ENCODE measurements at regions not wholly inside any gene's neighbourhood (a gene's known extent, or its start where the extent isn't known, plus 50 kb on each side); places are given as distances from the start of the nearest gene placed in this dataset.

DNA sequence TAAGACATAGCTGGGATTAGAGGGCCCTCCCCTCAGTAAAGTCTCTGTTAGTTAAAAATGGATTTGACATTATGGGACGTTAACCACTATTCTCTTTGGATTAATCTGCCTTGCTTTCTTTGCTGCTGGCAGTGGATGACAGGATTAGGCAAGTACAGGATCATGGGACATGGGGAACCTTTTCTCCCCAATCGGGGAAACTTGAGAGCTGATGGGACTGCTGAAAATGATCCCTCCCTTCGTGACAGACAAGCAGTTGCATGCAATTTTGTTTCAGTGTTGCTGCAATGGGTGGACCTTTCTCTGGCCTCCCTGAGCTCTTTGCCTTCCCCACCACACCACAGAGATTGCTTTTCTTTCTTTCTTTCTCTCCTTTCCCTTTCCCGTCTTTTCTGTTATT is 120.2 kb upstream of the BANK1 start:
- H3K4me2 ChIP-seq (ENCODE audit: extremely low read depth, insufficient read depth, low read length), result no peak overlapping the region
- H3K9ac ChIP-seq (ENCODE audit: insufficient read depth, low read length), result no peak overlapping the region
- no peaks in the 10 kb centered on the region for H3K27me3 ChIP-seq (ENCODE audit: control insufficient read depth, insufficient read depth, low read length)
- no peaks in the 10 kb centered on the region for H3K79me2 ChIP-seq (ENCODE audit: control insufficient read depth, insufficient read depth, low read length)
- H2AFZ ChIP-seq (ENCODE audit: low read length), result no peak overlapping the region
- no peak overlapping the region for H3K4me3 ChIP-seq (replicated peaks in 1 of 4; ENCODE audit: control extremely low read depth in 1 of 4, insufficient read depth in 1 of 4, low read depth in 3 of 4, low read length in 4 of 4)
- no peaks in the 10 kb centered on the region for H3K36me3 ChIP-seq (ENCODE audit: control insufficient read depth, insufficient read depth, low read length)
- no peaks in the 10 kb centered on the region for H3K9me3 ChIP-seq (ENCODE audit: control insufficient read depth, insufficient read depth, low read depth, low read length)
- H4K20me1 ChIP-seq (ENCODE audit: control insufficient read depth, extremely low read depth, insufficient read depth, low read length), result no peaks in the 10 kb centered on the region
- no peak for TF ChIP-seq EZH2 (IDR thresholded peaks at IDR 0.05; ENCODE audit: low read length, missing control alignments)
- TF ChIP-seq, protein P1, sequence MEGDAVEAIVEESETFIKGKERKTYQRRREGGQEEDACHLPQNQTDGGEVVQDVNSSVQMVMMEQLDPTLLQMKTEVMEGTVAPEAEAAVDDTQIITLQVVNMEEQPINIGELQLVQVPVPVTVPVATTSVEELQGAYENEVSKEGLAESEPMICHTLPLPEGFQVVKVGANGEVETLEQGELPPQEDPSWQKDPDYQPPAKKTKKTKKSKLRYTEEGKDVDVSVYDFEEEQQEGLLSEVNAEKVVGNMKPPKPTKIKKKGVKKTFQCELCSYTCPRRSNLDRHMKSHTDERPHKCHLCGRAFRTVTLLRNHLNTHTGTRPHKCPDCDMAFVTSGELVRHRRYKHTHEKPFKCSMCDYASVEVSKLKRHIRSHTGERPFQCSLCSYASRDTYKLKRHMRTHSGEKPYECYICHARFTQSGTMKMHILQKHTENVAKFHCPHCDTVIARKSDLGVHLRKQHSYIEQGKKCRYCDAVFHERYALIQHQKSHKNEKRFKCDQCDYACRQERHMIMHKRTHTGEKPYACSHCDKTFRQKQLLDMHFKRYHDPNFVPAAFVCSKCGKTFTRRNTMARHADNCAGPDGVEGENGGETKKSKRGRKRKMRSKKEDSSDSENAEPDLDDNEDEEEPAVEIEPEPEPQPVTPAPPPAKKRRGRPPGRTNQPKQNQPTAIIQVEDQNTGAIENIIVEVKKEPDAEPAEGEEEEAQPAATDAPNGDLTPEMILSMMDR (conservative IDR thresholded peaks at IDR 0.05 in 1 of 2, IDR thresholded peaks at IDR 0.05 in 1 of 2; ENCODE audit: low read depth in 1 of 2, low read length in 2 of 2), result no peak
- no peak overlapping the region for H3K27ac ChIP-seq (ENCODE audit: insufficient read depth, low read length)
- no peak for DNase-seq (ENCODE audit: low read depth in 2 of 2)
- H3K4me1 ChIP-seq (ENCODE audit: control insufficient read depth, extremely low read depth, insufficient read depth, low read length), result no peaks in the 10 kb centered on the region

DNA sequence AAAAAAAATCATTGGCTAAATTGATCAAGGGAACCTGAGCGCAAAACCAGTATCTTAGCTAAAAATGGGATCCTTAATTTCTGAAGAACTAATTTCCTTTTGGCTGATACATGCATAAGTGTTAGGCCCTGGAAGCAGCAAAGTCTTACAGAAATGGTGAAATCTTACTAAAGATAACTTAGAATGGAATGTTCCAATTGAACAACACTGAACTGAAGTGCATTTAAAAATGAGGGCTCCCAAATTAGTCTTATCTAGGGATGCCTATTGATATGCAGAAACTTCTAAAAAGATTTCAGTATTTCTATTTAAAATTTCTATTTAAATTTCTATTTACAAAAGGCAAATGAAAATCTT is 120.7 kb upstream of the BANK1 start:
- no peaks in the 10 kb centered on the region for H3K79me2 ChIP-seq (ENCODE audit: control insufficient read depth, insufficient read depth, low read length)
- no peak overlapping the region for H3K9ac ChIP-seq (ENCODE audit: insufficient read depth, low read length)
- H2AFZ ChIP-seq (ENCODE audit: low read length), result no peak overlapping the region
- TF ChIP-seq, protein P1 (conservative IDR thresholded peaks at IDR 0.05 in 1 of 2, IDR thresholded peaks at IDR 0.05 in 1 of 2; ENCODE audit: low read depth in 1 of 2, low read length in 2 of 2), result no peak
- no peak for TF ChIP-seq EZH2 (IDR thresholded peaks at IDR 0.05; ENCODE audit: low read length, missing control alignments)
- H3K4me3 ChIP-seq (replicated peaks in 1 of 4; ENCODE audit: control extremely low read depth in 1 of 4, insufficient read depth in 1 of 4, low read depth in 3 of 4, low read length in 4 of 4), result no peak overlapping the region
- DNase-seq (ENCODE audit: low read depth in 2 of 2), result no peak
- H3K27me3 ChIP-seq (ENCODE audit: control insufficient read depth, insufficient read depth, low read length), result no peaks in the 10 kb centered on the region
- no peaks in the 10 kb centered on the region for H3K9me3 ChIP-seq (ENCODE audit: control insufficient read depth, insufficient read depth, low read depth, low read length)
- no peaks in the 10 kb centered on the region for H3K4me1 ChIP-seq (ENCODE audit: control insufficient read depth, extremely low read depth, insufficient read depth, low read length)
- no peaks in the 10 kb centered on the region for H4K20me1 ChIP-seq (ENCODE audit: control insufficient read depth, extremely low read depth, insufficient read depth, low read length)
- H3K4me2 ChIP-seq (ENCODE audit: extremely low read depth, insufficient read depth, low read length), result no peak overlapping the region
- no peaks in the 10 kb centered on the region for H3K36me3 ChIP-seq (ENCODE audit: control insufficient read depth, insufficient read depth, low read length)
- H3K27ac ChIP-seq (ENCODE audit: insufficient read depth, low read length), result no peak overlapping the region

DNA sequence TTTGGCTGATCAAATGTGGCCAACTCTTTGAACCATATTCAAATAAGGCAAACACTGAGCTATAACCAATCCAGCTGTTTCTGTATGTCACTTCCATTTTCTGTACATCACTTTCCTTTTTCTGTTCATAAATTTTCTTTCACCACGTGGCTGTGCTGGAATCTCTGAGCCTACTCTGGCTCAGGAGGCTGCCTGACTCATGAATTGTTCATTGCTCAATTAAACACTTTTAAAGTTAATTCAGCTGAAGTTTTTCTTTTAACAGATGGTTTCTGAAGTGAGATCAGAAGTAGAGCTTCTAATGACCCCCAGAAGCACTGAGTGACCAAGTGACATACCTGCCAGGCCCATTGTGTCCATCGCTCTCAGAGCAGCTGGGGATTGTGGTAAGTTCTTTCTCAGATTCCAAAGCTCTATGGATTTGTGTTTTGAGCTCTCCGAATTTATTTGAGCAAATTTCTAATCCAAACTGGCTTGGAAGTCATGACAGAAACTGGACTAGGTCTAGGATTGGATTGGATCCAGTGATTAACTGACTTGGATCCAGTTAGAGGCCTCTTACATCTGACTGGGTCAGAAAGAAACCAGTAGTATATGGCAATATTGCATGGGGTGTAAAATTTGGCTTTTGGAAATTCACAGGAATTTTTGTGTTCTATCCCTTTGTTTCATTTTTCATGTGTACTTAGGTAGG is 121.2 kb upstream of the BANK1 start:
- Histone ChIP-seq H2AFZ (ENCODE audit: low read length) (no peak overlapping the region), H3K27me3 (ENCODE audit: control insufficient read depth, insufficient read depth, low read length) (no peaks in the 10 kb centered on the region), H3K36me3 (ENCODE audit: control insufficient read depth, insufficient read depth, low read length) (no peaks in the 10 kb centered on the region), H3K4me2 (ENCODE audit: extremely low read depth, insufficient read depth, low read length) (no peak overlapping the region), H3K4me3 (replicated peaks in 1 of 4; ENCODE audit: control extremely low read depth in 1 of 4, insufficient read depth in 1 of 4, low read depth in 3 of 4, low read length in 4 of 4) (no peak overlapping the region), H4K20me1 (ENCODE audit: control insufficient read depth, extremely low read depth, insufficient read depth, low read length) (no peaks in the 10 kb centered on the region), H3K9me3 (ENCODE audit: control insufficient read depth, insufficient read depth, low read depth, low read length) (no peaks in the 10 kb centered on the region), H3K27ac (ENCODE audit: insufficient read depth, low read length) (no peak overlapping the region), H3K9ac (ENCODE audit: insufficient read depth, low read length) (no peak overlapping the region), H3K4me1 (ENCODE audit: control insufficient read depth, extremely low read depth, insufficient read depth, low read length) (no peaks in the 10 kb centered on the region), H3K79me2 (ENCODE audit: control insufficient read depth, insufficient read depth, low read length) (no peaks in the 10 kb centered on the region)
- no peak for TF ChIP-seq EZH2 (IDR thresholded peaks at IDR 0.05; ENCODE audit: low read length, missing control alignments)
- TF ChIP-seq, protein P1 (conservative IDR thresholded peaks at IDR 0.05 in 1 of 2, IDR thresholded peaks at IDR 0.05 in 1 of 2; ENCODE audit: low read depth in 1 of 2, low read length in 2 of 2), result no peak
- DNase-seq (ENCODE audit: low read depth in 2 of 2), result no peak
